Esophagus squamous epithelium (tissue), 4 donors: ENCODE measurements at regions not wholly inside any gene's neighbourhood (a gene's known extent, or its start where the extent isn't known, plus 50 kb on each side); places are given as distances from the start of the nearest gene placed in this dataset.

Experiments used
- CTCF ChIP-seq, 6 experiments: fragments of 450-650 bp in 4 of 6; fragments of 200-600 bp in 2 of 6; sonication (generic) in 2 of 6; IDR thresholded peaks; one replicate each; pipeline ENCODE4 v1.5.1; 2016 to 2019; ENCODE audit warnings: antibody characterized with exemption in 6 of 6, mild to moderate bottlenecking in 4 of 6, moderate library complexity in 4 of 6
- POLR2A ChIP-seq, 4 donors: fragments of 450-650 bp; IDR thresholded peaks; one replicate each; pipeline ENCODE4 v1.6.1; 2017; ENCODE audit warnings: antibody characterized with exemption in 4 of 4, mild to moderate bottlenecking in 4 of 4, moderate library complexity in 3 of 4

GRCh38 chr3:56904552-56905215, 102.9 kb upstream of the ARHGEF3 start:
- no peak for TF ChIP-seq CTCF (IDR thresholded peaks at IDR 0.05)
- no peak for TF ChIP-seq POLR2A (IDR thresholded peaks at IDR 0.05)
